ENCODE measurements at regions not wholly inside any gene's neighbourhood (a gene's known extent, or its start where the extent isn't known, plus 50 kb on each side); places are given as distances from the start of the nearest gene placed in this dataset.

DNA sequence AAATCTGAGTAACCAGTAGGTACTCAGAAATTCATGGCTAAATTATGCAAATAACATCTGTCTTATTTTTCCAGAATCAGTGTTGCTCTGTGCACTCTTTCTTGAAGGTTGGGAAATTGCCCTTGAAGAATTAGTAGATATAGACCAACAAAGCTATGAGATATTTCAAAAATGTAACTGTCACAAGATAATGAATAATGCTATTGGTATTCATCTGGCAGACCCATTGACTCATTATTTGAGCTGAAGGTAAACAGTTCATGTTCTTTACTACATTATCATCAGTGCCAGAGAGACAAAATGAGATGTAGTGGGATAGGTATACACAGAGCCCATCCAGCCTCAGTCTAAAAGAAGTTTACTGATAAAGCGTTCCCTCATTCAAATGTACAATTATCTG is 274.7 kb downstream of the CASP12 start:
- CTCF ChIA-PET (ENCODE audit: partially characterized antibody): interaction anchor here (1.2 kb wide), 1 partner anchor 323 kb away, joined by 4 read pairs; no protein-coding TSS in a partner anchor
- H3K27ac Mint-ChIP-seq: no peak overlapping the region
- no peaks in the 10 kb centered on the region for H3K27me3 Mint-ChIP-seq
- POLR2A ChIA-PET (ENCODE audit: partially characterized antibody): interaction anchor here (1.1 kb wide), 1 partner anchor 15 kb away, joined by 3 read pairs; no protein-coding TSS in a partner anchor
- peaks cover 0 to 13% (median 5%) of the 10 kb centered on the region in 4 donors for H3K4me1 Mint-ChIP-seq
- no peak for DNase-seq
- H3K4me3 Mint-ChIP-seq: no peak overlapping the region
- intact Hi-C loops (cut with micrococcal nuclease): no loop called here
- Histone ChIP-seq H3K4me3 (ENCODE audit: low read length in 2 of 2) (no peak overlapping the region), H3K27ac (ENCODE audit: low read depth, low read length) (no peak overlapping the region), H3K36me3 (ENCODE audit: insufficient read depth, low read length) (no peaks in the 10 kb centered on the region), H3K9me3 (ENCODE audit: control insufficient read depth in 1 of 2, low read length in 2 of 2) (no peaks in the 10 kb centered on the region), H3K27me3 (ENCODE audit: insufficient read depth, low read length) (no peaks in the 10 kb centered on the region), H3K4me1 (ENCODE audit: insufficient read depth, low read length) (no peaks in the 10 kb centered on the region)
- no peaks in the 10 kb centered on the region for H3K9me3 Mint-ChIP-seq
- peaks cover 0 to 1% of the 10 kb centered on the region in 2 donors for H3K36me3 Mint-ChIP-seq

DNA sequence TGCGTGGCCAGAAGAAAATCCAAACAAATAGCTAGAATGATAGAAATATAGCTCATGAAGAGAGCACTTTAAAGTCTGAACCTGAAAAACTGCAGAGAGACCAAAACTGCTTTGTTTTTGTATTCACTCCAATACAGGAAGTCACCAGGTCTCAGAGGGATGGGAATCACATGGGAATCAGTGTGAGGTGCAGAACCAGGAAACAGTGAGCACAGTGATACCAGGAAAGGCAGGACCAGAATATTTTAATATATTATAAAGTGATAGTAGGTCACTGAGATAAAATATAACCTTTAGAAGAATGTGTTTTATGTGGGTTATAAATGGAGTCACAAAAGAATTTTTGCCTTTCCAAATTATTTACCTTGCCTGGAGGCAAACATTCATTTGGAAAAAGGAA is 277.3 kb downstream of the CASP12 start:
- Mint-ChIP-seq H3K27ac (peak overlapping the region in 1 of 7 donors; percentile 42), H3K4me3 (no peak overlapping the region), H3K9me3 (peaks cover 0 to 9% (median 1%) of the 10 kb centered on the region in 8 donors), H3K36me3 (peaks cover 0 to 13% of the 10 kb centered on the region in 2 donors), H3K4me1 (peaks cover 0 to 13% (median 5%) of the 10 kb centered on the region in 4 donors), H3K27me3 (no peaks in the 10 kb centered on the region)
- no peaks in the 10 kb centered on the region for H3K9me3 ChIP-seq (ENCODE audit: control insufficient read depth in 1 of 2, low read length in 2 of 2)
- no peaks in the 10 kb centered on the region for H3K36me3 ChIP-seq (ENCODE audit: insufficient read depth, low read length)
- ChIA-PET POLR2A (ENCODE audit: partially characterized antibody) (no interaction called here), CTCF (ENCODE audit: partially characterized antibody) (interaction anchor here (1.2 kb wide), 1 partner anchor 12 kb away, joined by 3 read pairs; no protein-coding TSS in a partner anchor)
- no peaks in the 10 kb centered on the region for H3K27me3 ChIP-seq (ENCODE audit: insufficient read depth, low read length)
- H3K4me1 ChIP-seq (ENCODE audit: insufficient read depth, low read length): no peaks in the 10 kb centered on the region
- H3K27ac ChIP-seq (ENCODE audit: low read depth, low read length): no peak overlapping the region
- intact Hi-C loops (cut with micrococcal nuclease): no loop called here
- DNase-seq: no peak
- no peak overlapping the region for H3K4me3 ChIP-seq (ENCODE audit: low read length in 2 of 2)

DNA sequence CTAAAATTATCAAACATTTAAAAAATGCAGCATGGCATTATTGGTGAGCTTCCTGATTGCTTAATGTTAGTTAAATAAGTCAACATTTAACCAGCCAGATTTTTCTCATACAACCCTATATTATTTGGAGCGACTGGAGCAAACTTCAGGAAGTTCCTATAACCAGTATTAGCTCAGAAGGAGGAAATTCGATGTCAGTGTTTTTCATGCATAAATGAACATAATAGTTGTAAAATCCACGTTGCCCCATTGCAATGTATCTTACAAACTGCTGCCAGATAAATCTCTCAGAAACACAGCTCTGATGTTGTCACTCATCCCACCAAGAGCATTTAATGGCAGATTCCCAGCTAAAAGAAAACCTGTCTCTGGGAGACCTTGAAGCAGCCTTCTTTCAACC is 278.5 kb downstream of the CASP12 start:
- Histone ChIP-seq H3K4me3 (ENCODE audit: low read length in 2 of 2) (no peak overlapping the region), H3K4me1 (ENCODE audit: insufficient read depth, low read length) (no peaks in the 10 kb centered on the region), H3K36me3 (ENCODE audit: insufficient read depth, low read length) (no peaks in the 10 kb centered on the region), H3K27ac (ENCODE audit: low read depth, low read length) (no peak overlapping the region), H3K27me3 (ENCODE audit: insufficient read depth, low read length) (no peaks in the 10 kb centered on the region), H3K9me3 (ENCODE audit: control insufficient read depth in 1 of 2, low read length in 2 of 2) (no peaks in the 10 kb centered on the region)
- intact Hi-C loops (cut with micrococcal nuclease): no loop called here
- POLR2A ChIA-PET (ENCODE audit: partially characterized antibody): interaction anchor here (0.6 kb wide), 1 partner anchor 351 kb away, joined by 3 read pairs; no protein-coding TSS in a partner anchor
- peak overlapping the region in 1 of 7 donors; percentile 19 for H3K27ac Mint-ChIP-seq
- no peak for DNase-seq
- H3K27me3 Mint-ChIP-seq: no peaks in the 10 kb centered on the region
- peaks cover 0 to 9% (median 1%) of the 10 kb centered on the region in 8 donors for H3K9me3 Mint-ChIP-seq
- no peak overlapping the region for H3K4me3 Mint-ChIP-seq
- peaks cover 0 to 13% (median 5%) of the 10 kb centered on the region in 4 donors for H3K4me1 Mint-ChIP-seq
- peaks cover 0 to 13% of the 10 kb centered on the region in 2 donors for H3K36me3 Mint-ChIP-seq
- CTCF ChIA-PET (ENCODE audit: partially characterized antibody): interaction anchor here (1.2 to 1.6 kb wide), 2 partner anchors 10 to 378 kb away, joined by 3 to 5 read pairs; no protein-coding TSS in a partner anchor

DNA sequence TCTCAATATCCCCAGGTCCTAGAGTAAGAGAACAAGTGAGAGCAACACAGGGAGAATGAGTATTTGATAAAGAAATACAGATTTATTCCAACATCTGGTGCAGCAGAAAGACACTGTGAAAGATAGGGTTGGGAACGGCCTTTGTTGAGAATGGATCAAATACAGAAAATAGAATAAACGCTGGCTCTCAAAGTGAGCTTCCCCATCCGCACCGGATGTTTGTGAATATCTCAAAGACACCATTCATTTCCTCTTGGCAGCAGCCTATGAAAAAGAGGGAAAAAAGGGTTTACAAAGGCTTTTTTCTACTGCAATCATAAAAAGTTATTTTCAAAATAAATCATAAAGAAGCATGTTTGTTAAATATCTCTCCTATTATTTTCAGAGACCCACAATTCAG is 279.3 kb downstream of the CASP12 start:
- H3K4me1 Mint-ChIP-seq: peaks cover 0 to 9% (median 3%) of the 10 kb centered on the region in 4 donors
- intact Hi-C loops (cut with micrococcal nuclease): no loop called here
- Histone ChIP-seq H3K36me3 (ENCODE audit: insufficient read depth, low read length) (no peaks in the 10 kb centered on the region), H3K27me3 (ENCODE audit: insufficient read depth, low read length) (no peaks in the 10 kb centered on the region), H3K27ac (ENCODE audit: low read depth, low read length) (no peak overlapping the region), H3K4me3 (ENCODE audit: low read length in 2 of 2) (no peak overlapping the region), H3K9me3 (ENCODE audit: control insufficient read depth in 1 of 2, low read length in 2 of 2) (no peaks in the 10 kb centered on the region), H3K4me1 (ENCODE audit: insufficient read depth, low read length) (no peaks in the 10 kb centered on the region)
- H3K27me3 Mint-ChIP-seq: no peaks in the 10 kb centered on the region
- POLR2A ChIA-PET (ENCODE audit: partially characterized antibody): no interaction called here
- no peak overlapping the region for H3K4me3 Mint-ChIP-seq
- CTCF ChIA-PET (ENCODE audit: partially characterized antibody): interaction anchor here (1.2 to 1.6 kb wide), 2 partner anchors 10 to 379 kb away, joined by 3 to 5 read pairs; no protein-coding TSS in a partner anchor
- H3K27ac Mint-ChIP-seq: no peak overlapping the region
- H3K9me3 Mint-ChIP-seq: peaks cover 0 to 9% (median 1%) of the 10 kb centered on the region in 8 donors
- DNase-seq: no peak
- peaks cover 0 to 13% of the 10 kb centered on the region in 2 donors for H3K36me3 Mint-ChIP-seq

DNA sequence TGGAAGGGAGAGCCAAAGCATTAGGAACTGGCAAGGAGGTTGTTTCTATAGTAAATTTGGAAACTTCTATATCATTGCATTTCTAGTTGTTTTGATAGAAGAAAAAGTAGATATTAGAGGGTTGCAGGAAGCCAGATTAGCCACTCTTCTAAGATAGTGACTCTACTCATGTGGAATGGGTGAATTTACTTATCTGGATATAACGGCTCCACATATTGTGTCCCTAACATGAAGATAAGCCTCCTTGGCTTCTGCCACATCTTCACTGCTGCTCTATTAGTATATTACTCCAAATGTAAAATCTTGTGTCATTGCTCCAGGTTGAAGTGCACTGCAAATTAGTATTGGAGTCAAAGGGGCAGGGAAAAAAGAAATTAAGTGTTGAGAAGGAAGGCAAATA is 283.3 kb downstream of the CASP12 start:
- Mint-ChIP-seq H3K4me3 (no peak overlapping the region), H3K9me3 (peaks cover 0 to 9% (median 1%) of the 10 kb centered on the region in 8 donors), H3K27ac (no peak overlapping the region), H3K4me1 (peaks cover under 1 to 2% (median 2%) of the 10 kb centered on the region in 4 donors), H3K36me3 (peaks cover 0 to 13% of the 10 kb centered on the region in 2 donors), H3K27me3 (no peaks in the 10 kb centered on the region)
- no peaks in the 10 kb centered on the region for H3K36me3 ChIP-seq (ENCODE audit: insufficient read depth, low read length)
- POLR2A ChIA-PET (ENCODE audit: partially characterized antibody): interaction anchor here (1.3 kb wide), 1 partner anchor 84 kb away, joined by 4 read pairs; no protein-coding TSS in a partner anchor
- intact Hi-C loops (cut with micrococcal nuclease): no loop called here
- H3K4me3 ChIP-seq (ENCODE audit: low read length in 2 of 2): no peak overlapping the region
- H3K27ac ChIP-seq (ENCODE audit: low read depth, low read length): no peak overlapping the region
- no peak for DNase-seq
- no peaks in the 10 kb centered on the region for H3K9me3 ChIP-seq (ENCODE audit: control insufficient read depth in 1 of 2, low read length in 2 of 2)
- CTCF ChIA-PET (ENCODE audit: partially characterized antibody): no interaction called here
- peaks cover 4% of the 10 kb centered on the region for H3K4me1 ChIP-seq (ENCODE audit: insufficient read depth, low read length)
- H3K27me3 ChIP-seq (ENCODE audit: insufficient read depth, low read length): no peaks in the 10 kb centered on the region

DNA sequence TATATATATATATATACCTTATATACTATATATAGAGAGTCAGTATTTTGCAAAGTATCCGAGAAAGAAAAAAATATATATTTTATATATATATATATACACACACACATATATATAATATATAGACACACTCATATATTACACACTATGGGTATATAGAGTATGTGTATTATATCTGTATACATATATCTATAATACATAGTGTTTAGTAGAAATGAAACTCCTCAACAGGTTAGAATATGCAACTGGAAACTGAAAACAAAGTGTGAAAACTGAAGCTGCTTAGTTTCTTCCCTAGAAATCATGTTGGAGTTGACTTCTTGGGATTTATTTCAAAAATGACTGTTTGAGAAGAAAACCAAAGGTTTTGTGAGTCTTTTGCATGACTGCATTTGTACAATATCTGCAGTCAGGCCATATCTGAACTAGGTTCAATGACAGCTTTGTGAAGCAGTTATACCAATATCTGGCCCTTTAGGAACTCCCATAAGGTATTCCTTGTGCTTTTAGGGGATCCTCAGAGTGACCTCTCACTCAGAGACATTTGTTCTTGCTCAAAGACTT is 284.1 kb downstream of the CASP12 start:
- intact Hi-C loops (cut with micrococcal nuclease): no loop called here
- H3K4me1 Mint-ChIP-seq: peaks cover 8 to 10% (median 10%) of the 10 kb centered on the region in 4 donors
- no peaks in the 10 kb centered on the region for H3K27me3 Mint-ChIP-seq
- no peak for DNase-seq
- POLR2A ChIA-PET (ENCODE audit: partially characterized antibody): interaction anchor here (1.3 kb wide), 1 partner anchor 85 kb away, joined by 4 read pairs; no protein-coding TSS in a partner anchor
- CTCF ChIA-PET (ENCODE audit: partially characterized antibody): interaction anchor here (1.3 to 1.5 kb wide), 2 partner anchors 262 to 333 kb away, joined by 3 to 5 read pairs; no protein-coding TSS in a partner anchor
- peaks cover 0 to 9% (median 1%) of the 10 kb centered on the region in 8 donors for H3K9me3 Mint-ChIP-seq
- Histone ChIP-seq H3K27me3 (ENCODE audit: insufficient read depth, low read length) (no peaks in the 10 kb centered on the region), H3K9me3 (ENCODE audit: control insufficient read depth in 1 of 2, low read length in 2 of 2) (no peaks in the 10 kb centered on the region), H3K36me3 (ENCODE audit: insufficient read depth, low read length) (no peaks in the 10 kb centered on the region), H3K4me1 (ENCODE audit: insufficient read depth, low read length) (peaks cover 12% of the 10 kb centered on the region), H3K4me3 (ENCODE audit: low read length in 2 of 2) (no peak overlapping the region), H3K27ac (ENCODE audit: low read depth, low read length) (no peak overlapping the region)
- no peak overlapping the region for H3K4me3 Mint-ChIP-seq
- H3K27ac Mint-ChIP-seq: no peak overlapping the region
- peaks cover 0 to 13% of the 10 kb centered on the region in 2 donors for H3K36me3 Mint-ChIP-seq

DNA sequence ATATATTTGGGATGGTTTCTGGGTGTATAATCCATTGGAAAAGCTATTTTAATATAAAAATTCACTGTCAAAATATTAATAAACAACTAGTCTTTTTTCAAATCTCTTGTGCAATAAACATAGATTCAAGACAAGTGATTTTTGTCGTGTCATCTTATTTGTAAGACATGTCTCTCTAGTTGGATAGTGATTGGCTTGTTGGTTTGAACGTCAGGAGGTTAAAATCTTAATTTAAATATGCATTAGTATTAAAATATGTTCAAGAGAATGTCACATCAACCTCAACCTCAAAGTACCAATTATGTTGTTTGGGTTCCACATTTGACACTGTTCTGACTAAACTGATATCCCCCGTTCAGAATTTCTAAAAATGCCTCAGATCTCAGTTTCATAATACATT is 287.6 kb downstream of the CASP12 start:
- POLR2A ChIA-PET (ENCODE audit: partially characterized antibody): interaction anchor here (1.4 kb wide), 1 partner anchor 95 kb away, joined by 5 read pairs; no protein-coding TSS in a partner anchor
- H3K4me3 Mint-ChIP-seq: no peak overlapping the region

More for the DNA sequence above, 287.6 kb downstream of the CASP12 start:
- intact Hi-C loops (cut with micrococcal nuclease): no loop called here
- no peaks in the 10 kb centered on the region for H3K36me3 Mint-ChIP-seq
- peaks cover 10 to 12% (median 11%) of the 10 kb centered on the region in 4 donors for H3K4me1 Mint-ChIP-seq
- no peak for DNase-seq
- H3K27ac Mint-ChIP-seq: no peak overlapping the region
- Histone ChIP-seq H3K9me3 (ENCODE audit: control insufficient read depth in 1 of 2, low read length in 2 of 2) (no peaks in the 10 kb centered on the region), H3K36me3 (ENCODE audit: insufficient read depth, low read length) (no peaks in the 10 kb centered on the region), H3K4me3 (ENCODE audit: low read length in 2 of 2) (no peak overlapping the region), H3K27ac (ENCODE audit: low read depth, low read length) (no peak overlapping the region), H3K4me1 (ENCODE audit: insufficient read depth, low read length) (peaks cover 12% of the 10 kb centered on the region), H3K27me3 (ENCODE audit: insufficient read depth, low read length) (no peaks in the 10 kb centered on the region)
- CTCF ChIA-PET (ENCODE audit: partially characterized antibody): interaction anchor here (0.7 to 2.8 kb wide), 5 partner anchors 89 to 391 kb away, joined by 3 to 12 read pairs (median 4); partner anchors contain the start of gene CASP4
- no peaks in the 10 kb centered on the region for H3K9me3 Mint-ChIP-seq
- no peaks in the 10 kb centered on the region for H3K27me3 Mint-ChIP-seq
